Stomach (tissue), 4 donors: ENCODE measurements at regions not wholly inside any gene's neighbourhood (a gene's known extent, or its start where the extent isn't known, plus 50 kb on each side); places are given as distances from the start of the nearest gene placed in this dataset.

Experiments used
- CTCF ChIP-seq, 7 experiments: fragments of 450-650 bp in 4 of 7; fragments of 200-600 bp in 3 of 7; sonication (generic) in 3 of 7; IDR thresholded peaks; one replicate each; pipeline ENCODE4 v1.5.1; 2016 to 2019; ENCODE audit warnings: antibody characterized with exemption in 7 of 7, control low read depth in 2 of 7, mild to moderate bottlenecking in 1 of 7
- POLR2A ChIP-seq, 4 donors: fragments of 450-650 bp; IDR thresholded peaks; one replicate each; pipeline ENCODE4 v1.6.1; 2016; ENCODE audit warnings: antibody characterized with exemption in 4 of 4, control low read depth in 2 of 4, mild to moderate bottlenecking in 1 of 4, moderate library complexity in 1 of 4

- TF ChIP-seq CTCF (IDR thresholded peaks at IDR 0.05), result no peak
- no peak for TF ChIP-seq POLR2A (IDR thresholded peaks at IDR 0.05)
Observed at GRCh38 chr11:95478003-95478402, 247.0 kb upstream of the SESN3 start.
